Right lobe of liver (tissue), 6 donors: ENCODE measurements at regions not wholly inside any gene's neighbourhood (a gene's known extent, or its start where the extent isn't known, plus 50 kb on each side); places are given as distances from the start of the nearest gene placed in this dataset.

Experiments
- ATAC-seq, 4 donors: fragments of 200-7000 bp; cut with Tn5 transposase; one replicate each; pipeline ENCODE4 v1.9.1; 2020; ENCODE audit warnings: mild to moderate bottlenecking in 4 of 4, moderate library complexity in 4 of 4
- DNase-seq, 3 donors: peaks; one replicate each; pipeline ENCODE4 v3.0.0-alpha.2; 2020
- H3K27ac ChIP-seq, 3 donors: fragments of 200-600 bp; one replicate each; pipeline ENCODE4 v1.8.0; 2022
- H3K27me3 ChIP-seq, 2 donors: fragments of 200-600 bp; one replicate each; pipeline ENCODE4 v1.8.0; 2022
- H3K36me3 ChIP-seq, 4 donors: fragments of 200-600 bp; sonication (generic) in 1 of 4; one replicate each; pipeline versions ENCODE4 v1.5.1 to v1.8.0; 2017 to 2022; ENCODE audit warnings: control low read depth in 1 of 4
- H3K4me1 ChIP-seq, 4 donors: fragments of 200-600 bp; sonication (generic) in 1 of 4; one replicate each; pipeline versions ENCODE4 v1.5.1 to v1.8.0; 2017 to 2022; ENCODE audit warnings: control low read depth in 1 of 4
- H3K4me3 ChIP-seq, 3 donors: fragments of 200-600 bp; one replicate each; pipeline ENCODE4 v1.8.0; 2022
- H3K9me3 ChIP-seq, 4 donors: fragments of 200-600 bp; sonication (generic) in 1 of 4; one replicate each; pipeline versions ENCODE4 v1.5.1 to v1.8.0; 2017 to 2022; ENCODE audit warnings: control low read depth in 1 of 4
- CTCF ChIP-seq, 4 donors: fragments of 200-600 bp in 3 of 4; fragments of 450-650 bp in 1 of 4; IDR thresholded peaks; one replicate each; pipeline versions ENCODE4 v1.5.1 to v1.8.0; 2016 to 2022; ENCODE audit warnings: antibody characterized with exemption in 4 of 4, mild to moderate bottlenecking in 2 of 4
- POLR2A ChIP-seq: fragments of 450-650 bp; IDR thresholded peaks from one replicate; pipeline ENCODE4 v1.6.1; 2017; ENCODE audit warnings: antibody characterized with exemption, mild to moderate bottlenecking
- WGBS: methylation state at CpG from one replicate; pipeline ENCODE4 v1.1.6; 2018; ENCODE audit warnings: low coverage, low lambda C conversion rate; ENCODE audit not compliant: insufficient coverage; ENCODE audit errors: missing lambda C conversion rate; 5-methylcytosine and 5-hydroxymethylcytosine counted together
- intact Hi-C, 2 donors: fragments of 100-400 bp; cut with DNase I; formaldehyde crosslinking; loops; one replicate each; pipeline versions ENCODE4 v1.11.2 to v1.14.1; 2022
- donor health status: DM: no; HTN: yes; CAD: no.
- donor health status: DM: no; HTN: no; CAD: no.
- donor health status: DM: no; HTN: no; CAD: no.
- donor health status: DM: no; HTN: yes; CAD: no.
- donor health status: DM: no; HTN: yes; CAD: no.

GRCh38 chr18:60277855-60278480, 94.6 kb downstream of the MC4R start:
- no peak for DNase-seq
- Histone ChIP-seq H3K4me3 (no peak overlapping the region), H3K9me3 (no peaks in the 10 kb centered on the region), H3K36me3 (no peaks in the 10 kb centered on the region), H3K27me3 (no peaks in the 10 kb centered on the region), H3K27ac (no peak overlapping the region), H3K4me1 (no peaks in the 10 kb centered on the region)
- intact Hi-C loops = no loop called here
- no peak for ATAC-seq
- 32% methylated on average over 4 of the region's 4 CpGs for WGBS
- TF ChIP-seq POLR2A (no peak), CTCF (IDR thresholded peaks at IDR 0.05) (no peak)

GRCh38 chr18:60267391-60268058, 105.0 kb downstream of the MC4R start:
- H3K4me3 ChIP-seq = no peak overlapping the region
- H3K36me3 ChIP-seq = no peaks in the 10 kb centered on the region
- WGBS = 44% methylated on average over 3 of the region's 4 CpGs
- ATAC-seq (no peak), DNase-seq (no peak)
- TF ChIP-seq CTCF (IDR thresholded peaks at IDR 0.05) = no peak
- no peak for TF ChIP-seq POLR2A
- no peak overlapping the region for H3K27ac ChIP-seq
- no peaks in the 10 kb centered on the region for H3K27me3 ChIP-seq
- no peaks in the 10 kb centered on the region for H3K9me3 ChIP-seq
- H3K4me1 ChIP-seq = no peaks in the 10 kb centered on the region
- intact Hi-C loops = no loop called here

GRCh38 chr18:60266558-60266957, 106.0 kb downstream of the MC4R start:
- 30% methylated on average over 5 of the region's 5 CpGs for WGBS
- no peak for ATAC-seq
- Histone ChIP-seq H3K4me3 (no peak overlapping the region), H3K27ac (no peak overlapping the region), H3K4me1 (no peaks in the 10 kb centered on the region), H3K9me3 (no peaks in the 10 kb centered on the region), H3K36me3 (no peaks in the 10 kb centered on the region), H3K27me3 (no peaks in the 10 kb centered on the region)
- no peak for DNase-seq
- TF ChIP-seq CTCF (IDR thresholded peaks at IDR 0.05) (no peak), POLR2A (no peak)
- intact Hi-C loops = no loop called here

GRCh38 chr18:60259052-60259681, 113.4 kb downstream of the MC4R start:
- Histone ChIP-seq H3K27ac (no peak overlapping the region), H3K4me3 (no peak overlapping the region), H3K27me3 (no peaks in the 10 kb centered on the region), H3K9me3 (no peaks in the 10 kb centered on the region), H3K4me1 (no peaks in the 10 kb centered on the region), H3K36me3 (no peaks in the 10 kb centered on the region)
- intact Hi-C loops = no loop called here
- TF ChIP-seq POLR2A = no peak
- no peak for TF ChIP-seq CTCF (IDR thresholded peaks at IDR 0.05)
- DNase-seq = no peak
- WGBS = 53% methylated on average over 6 of the region's 6 CpGs
- ATAC-seq = no peak
